GM23338 (cell line): ENCODE measurements at regions not wholly inside any gene's neighbourhood (a gene's known extent, or its start where the extent isn't known, plus 50 kb on each side); places are given as distances from the start of the nearest gene placed in this dataset.

ENCODE experiments used
- ATAC-seq: fragments of 200-7000 bp; cut with Tn5 transposase; 3 replicates; pipeline ENCODE4 v1.9.1; 2020
- DNase-seq: peaks from one replicate; pipeline ENCODE4 v3.0.0-alpha.2; 2015; ENCODE audit warnings: low spot score
- H2AFZ ChIP-seq: fragments of 200-600 bp; sonication (generic); 2 replicates; pipeline ENCODE4 v1.8.0; 2016; ENCODE audit warnings: antibody characterized with exemption, mild to moderate bottlenecking, moderate library complexity
- H3F3A ChIP-seq: fragments of 200-600 bp; sonication (generic); replicated peaks from 2 replicates; pipeline ENCODE4 v1.8.0; 2017; ENCODE audit warnings: antibody characterized with exemption, mixed run types, low read depth
- H3K27ac ChIP-seq: fragments of 200-600 bp; sonication (generic); 2 replicates; pipeline ENCODE4 v1.6.1; 2016; ENCODE audit warnings: low read depth
- H3K27me3 ChIP-seq: fragments of 200-600 bp; sonication (generic); 2 replicates; pipeline ENCODE4 v1.8.0; 2016; ENCODE audit warnings: mild to moderate bottlenecking, mixed run types, moderate library complexity; ENCODE audit not compliant: insufficient read depth
- H3K36me3 ChIP-seq: fragments of 200-600 bp; sonication (generic); 2 replicates; pipeline ENCODE4 v1.8.0; 2016; ENCODE audit warnings: mild to moderate bottlenecking; ENCODE audit not compliant: insufficient read depth
- H3K4me1 ChIP-seq: fragments of 200-600 bp; sonication (generic); 2 replicates; pipeline ENCODE4 v1.8.0; 2016; ENCODE audit warnings: mild to moderate bottlenecking, moderate library complexity; ENCODE audit not compliant: insufficient read depth
- H3K4me2 ChIP-seq: fragments of 200-600 bp; sonication (generic); 2 replicates; pipeline ENCODE4 v1.7.1; 2017; ENCODE audit warnings: mixed run types
- H3K4me3 ChIP-seq: fragments of 200-600 bp; sonication (generic); 2 replicates; pipeline ENCODE4 v1.6.1; 2016; ENCODE audit warnings: mixed run types
- H3K79me2 ChIP-seq: fragments of 200-600 bp; sonication (generic); replicated peaks from 2 replicates; pipeline ENCODE4 v1.8.0; 2017; ENCODE audit warnings: mild to moderate bottlenecking; ENCODE audit not compliant: insufficient read depth
- H3K9me2 ChIP-seq: fragments of 200-600 bp; sonication (generic); 2 replicates; pipeline ENCODE4 v1.8.0; 2017; ENCODE audit not compliant: insufficient read depth
- H4K20me1 ChIP-seq: fragments of 200-600 bp; sonication (generic); replicated peaks from 2 replicates; pipeline ENCODE4 v1.8.0; 2017; ENCODE audit warnings: mild to moderate bottlenecking; ENCODE audit not compliant: insufficient read depth
- H3K27ac Mint-ChIP-seq: 2 replicates; pipeline ENCODE4 v1.8.0; 2020; ENCODE audit warnings: inconsistent platforms, mild to moderate bottlenecking, moderate library complexity, mixed read lengths
- H3K27me3 Mint-ChIP-seq: 3 replicates; pipeline ENCODE4 v1.8.0; 2022; ENCODE audit warnings: low read depth, mild to moderate bottlenecking, moderate library complexity, mixed read lengths, inconsistent platforms; ENCODE audit not compliant: insufficient read depth, poor library complexity
- H3K36me3 Mint-ChIP-seq: 3 replicates; pipeline ENCODE4 v1.8.0; 2021; ENCODE audit warnings: low read depth, mild to moderate bottlenecking, inconsistent platforms, moderate library complexity, mixed read lengths
- H3K4me1 Mint-ChIP-seq: 3 replicates; pipeline ENCODE4 v1.8.0; 2020; ENCODE audit warnings: mild to moderate bottlenecking, inconsistent platforms, mixed read lengths
- H3K4me3 Mint-ChIP-seq: 3 replicates; pipeline ENCODE4 v1.8.0; 2021; ENCODE audit warnings: moderate library complexity, mild to moderate bottlenecking, inconsistent platforms, mixed read lengths
- H3K9me3 Mint-ChIP-seq: 3 replicates; pipeline ENCODE4 v1.8.0; 2020; ENCODE audit warnings: moderate library complexity, mild to moderate bottlenecking, inconsistent platforms, mixed read lengths
- CREB1 ChIP-seq: fragments of 250-450 bp; sonication (Bioruptor Pico); IDR thresholded peaks from 2 replicates; pipeline ENCODE4 v1.5.0; 2020; ENCODE audit warnings: low read depth, mild to moderate bottlenecking, moderate library complexity
- CTCF ChIP-seq, 2 experiments: fragments of 200-600 bp in 1 of 2; sonication (generic) in 1 of 2; conservative IDR thresholded peaks; 2 replicates each; pipeline versions ENCODE4 v1.5.1 to v1.6.1; 2016 to 2017; ENCODE audit warnings: antibody characterized with exemption in 2 of 2, low read depth in 2 of 2, mild to moderate bottlenecking in 2 of 2, moderate library complexity in 1 of 2
- EZH2phosphoT487 ChIP-seq: fragments of 200-600 bp; sonication (generic); IDR thresholded peaks from one replicate; pipeline ENCODE4 v1.8.1; 2018; ENCODE audit warnings: antibody characterized with exemption; ENCODE audit not compliant: unreplicated experiment
- JUNB ChIP-seq: IDR thresholded peaks from one replicate; pipeline ENCODE4 v1.6.1; 2016; ENCODE audit warnings: antibody characterized with exemption; ENCODE audit not compliant: unreplicated experiment
- NANOG ChIP-seq: IDR thresholded peaks from 2 replicates; pipeline ENCODE4 v1.6.1; 2016; ENCODE audit warnings: antibody characterized with exemption, borderline replicate concordance
- POLR2AphosphoS5 ChIP-seq: IDR thresholded peaks from 2 replicates; pipeline ENCODE4 v1.6.1; 2016; ENCODE audit warnings: antibody characterized with exemption, low read depth
- ZNF114 ChIP-seq: fragments of 250-450 bp; sonication (Bioruptor Pico); IDR thresholded peaks from 2 replicates; pipeline ENCODE4 v1.5.0; 2020; ENCODE audit warnings: mild to moderate bottlenecking, moderate library complexity
- ZNF331 ChIP-seq: fragments of 250-450 bp; sonication (Bioruptor Pico); IDR thresholded peaks from 2 replicates; pipeline ENCODE4 v1.5.0; 2020; ENCODE audit warnings: low read depth, mild to moderate bottlenecking, moderate library complexity
- TF ChIP-seq, protein P1 (sequence below): IDR thresholded peaks from one replicate; pipeline ENCODE4 v1.6.1; 2018; ENCODE audit warnings: antibody characterized with exemption; ENCODE audit not compliant: unreplicated experiment

DNA sequence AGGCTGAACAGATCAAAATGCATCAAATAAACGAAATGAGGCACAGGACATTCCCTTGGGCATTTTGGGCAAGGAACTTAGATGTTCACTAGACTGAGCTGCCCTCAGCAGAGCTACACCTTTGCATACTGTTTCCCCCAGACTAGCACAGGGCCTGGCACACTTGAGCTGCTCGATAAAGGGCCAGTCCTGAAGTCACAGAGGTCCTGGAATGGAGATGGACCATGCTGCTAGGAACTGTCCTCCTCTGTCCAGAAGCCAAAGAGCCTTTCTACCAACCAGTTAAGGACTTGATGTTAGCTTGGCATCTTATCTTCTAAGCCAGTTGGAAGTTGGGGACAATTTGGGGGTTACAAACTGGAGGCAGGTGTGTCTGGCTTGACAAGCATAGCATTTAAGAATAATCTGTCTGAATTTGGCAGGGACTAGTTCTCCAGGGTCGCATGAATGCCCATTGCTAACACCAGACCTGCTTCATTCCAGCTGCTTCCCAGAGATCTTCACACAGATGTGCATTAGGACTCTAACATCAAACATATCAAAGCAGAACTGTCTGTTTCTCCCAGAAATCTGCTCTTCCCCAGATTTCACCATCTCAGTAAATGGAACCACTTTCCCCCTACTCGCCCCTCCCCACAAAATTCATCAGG lies 152.2 kb upstream of the PDE1C start (continued):
- TF ChIP-seq POLR2AphosphoS5 = no peak

DNA sequence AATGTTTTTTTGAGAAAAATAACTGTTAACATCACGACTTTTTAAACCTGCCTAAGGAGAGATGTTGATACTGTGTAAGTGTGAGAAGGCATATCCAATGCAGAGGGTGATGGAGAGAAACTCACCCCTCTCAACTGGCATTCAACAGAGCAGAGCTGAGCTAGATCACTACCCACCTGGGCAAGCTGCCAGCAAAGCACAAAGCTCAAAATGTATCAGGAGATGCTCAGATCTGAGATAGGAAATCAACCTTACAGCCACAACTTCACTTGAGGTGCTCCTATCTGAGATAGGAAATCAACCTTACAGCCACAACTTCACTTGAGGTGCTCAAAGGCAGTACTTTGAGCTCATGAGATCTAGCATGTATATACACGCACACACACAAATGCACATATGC lies 151.5 kb upstream of the PDE1C start:
- Histone ChIP-seq H4K20me1 (no peaks in the 10 kb centered on the region), H3K27me3 (no peaks in the 10 kb centered on the region), H3K4me2 (no peak overlapping the region), H3K79me2 (no peaks in the 10 kb centered on the region), H2AFZ (no peak overlapping the region), H3F3A (no peaks in the 10 kb centered on the region), H3K4me1 (no peaks in the 10 kb centered on the region), H3K9me2 (no peaks in the 10 kb centered on the region), H3K36me3 (no peaks in the 10 kb centered on the region), H3K4me3 (no peak overlapping the region), H3K27ac (no peak overlapping the region)
- H3K27me3 Mint-ChIP-seq = peaks cover 5% of the 10 kb centered on the region
- H3K9me3 Mint-ChIP-seq = no peaks in the 10 kb centered on the region
- DNase-seq = no peak
- H3K36me3 Mint-ChIP-seq = no peaks in the 10 kb centered on the region
- ATAC-seq = no peak
- H3K27ac Mint-ChIP-seq = no peak overlapping the region
- no peaks in the 10 kb centered on the region for H3K4me1 Mint-ChIP-seq
- TF ChIP-seq ZNF114 (no peak), EZH2phosphoT487 (no peak), ZNF331 (CRISPR knock-in tag) (no peak), CTCF (conservative IDR thresholded peaks at IDR 0.05; ENCODE audit: low read depth in 2 of 2) (no peak), JUNB (no peak), NANOG (no peak)
- TF ChIP-seq, protein P1, sequence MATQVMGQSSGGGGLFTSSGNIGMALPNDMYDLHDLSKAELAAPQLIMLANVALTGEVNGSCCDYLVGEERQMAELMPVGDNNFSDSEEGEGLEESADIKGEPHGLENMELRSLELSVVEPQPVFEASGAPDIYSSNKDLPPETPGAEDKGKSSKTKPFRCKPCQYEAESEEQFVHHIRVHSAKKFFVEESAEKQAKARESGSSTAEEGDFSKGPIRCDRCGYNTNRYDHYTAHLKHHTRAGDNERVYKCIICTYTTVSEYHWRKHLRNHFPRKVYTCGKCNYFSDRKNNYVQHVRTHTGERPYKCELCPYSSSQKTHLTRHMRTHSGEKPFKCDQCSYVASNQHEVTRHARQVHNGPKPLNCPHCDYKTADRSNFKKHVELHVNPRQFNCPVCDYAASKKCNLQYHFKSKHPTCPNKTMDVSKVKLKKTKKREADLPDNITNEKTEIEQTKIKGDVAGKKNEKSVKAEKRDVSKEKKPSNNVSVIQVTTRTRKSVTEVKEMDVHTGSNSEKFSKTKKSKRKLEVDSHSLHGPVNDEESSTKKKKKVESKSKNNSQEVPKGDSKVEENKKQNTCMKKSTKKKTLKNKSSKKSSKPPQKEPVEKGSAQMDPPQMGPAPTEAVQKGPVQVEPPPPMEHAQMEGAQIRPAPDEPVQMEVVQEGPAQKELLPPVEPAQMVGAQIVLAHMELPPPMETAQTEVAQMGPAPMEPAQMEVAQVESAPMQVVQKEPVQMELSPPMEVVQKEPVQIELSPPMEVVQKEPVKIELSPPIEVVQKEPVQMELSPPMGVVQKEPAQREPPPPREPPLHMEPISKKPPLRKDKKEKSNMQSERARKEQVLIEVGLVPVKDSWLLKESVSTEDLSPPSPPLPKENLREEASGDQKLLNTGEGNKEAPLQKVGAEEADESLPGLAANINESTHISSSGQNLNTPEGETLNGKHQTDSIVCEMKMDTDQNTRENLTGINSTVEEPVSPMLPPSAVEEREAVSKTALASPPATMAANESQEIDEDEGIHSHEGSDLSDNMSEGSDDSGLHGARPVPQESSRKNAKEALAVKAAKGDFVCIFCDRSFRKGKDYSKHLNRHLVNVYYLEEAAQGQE = no peak
- no peak overlapping the region for H3K4me3 Mint-ChIP-seq

GRCh38 chr7:32221056-32221455 lies 150.8 kb upstream of the PDE1C start:
- Histone ChIP-seq H3K27ac (no peak overlapping the region), H3K79me2 (no peaks in the 10 kb centered on the region), H2AFZ (no peak overlapping the region), H3K4me3 (no peak overlapping the region), H3K4me1 (no peaks in the 10 kb centered on the region), H3K9me2 (no peaks in the 10 kb centered on the region), H3F3A (no peaks in the 10 kb centered on the region), H3K4me2 (no peak overlapping the region), H3K36me3 (no peaks in the 10 kb centered on the region), H4K20me1 (no peaks in the 10 kb centered on the region), H3K27me3 (no peaks in the 10 kb centered on the region)
- peaks cover 7% of the 10 kb centered on the region for H3K27me3 Mint-ChIP-seq
- DNase-seq (no peak), ATAC-seq (no peak)
- no peak overlapping the region for H3K27ac Mint-ChIP-seq
- H3K4me1 Mint-ChIP-seq = no peaks in the 10 kb centered on the region
- H3K36me3 Mint-ChIP-seq = no peaks in the 10 kb centered on the region
- no peaks in the 10 kb centered on the region for H3K9me3 Mint-ChIP-seq
- H3K4me3 Mint-ChIP-seq = no peak overlapping the region
- TF ChIP-seq NANOG (no peak), CREB1 (CRISPR knock-in tag) (no peak), ZNF114 (no peak)
- TF ChIP-seq, protein P1 = no peak
